GM12878 (cell line): ENCODE measurements at regions not wholly inside any gene's neighbourhood (a gene's known extent, or its start where the extent isn't known, plus 50 kb on each side); places are given as distances from the start of the nearest gene placed in this dataset.

Experiments
- ATAC-seq: fragments of 200-7000 bp; cut with Tn5 transposase; 3 replicates; pipeline ENCODE4 v1.9.1; 2020; ENCODE audit warnings: mild to moderate bottlenecking, moderate library complexity
- BruUV-seq: library from RNA; stranded (reverse); fragments of 400-500 nt; replicated peaks from 2 replicates; lab custom pipeline; 2021; lab: Mats Ljungman, UMichigan
- CTCF ChIA-PET: fragments of 300-600 bp; sonication (Branson Sonifier 250); formaldehyde crosslinking; extraction: SDS; loops from one replicate; lab custom pipeline; 2021; ENCODE audit warnings: inconsistent platforms; lab: Yijun Ruan, JAX
- POLR2A ChIA-PET: fragments of 350-600 bp; formaldehyde crosslinking; extraction: SDS; loops from one replicate; lab custom pipeline; 2021; ENCODE audit warnings: inconsistent platforms; lab: Charles Lee
- RAD21 ChIA-PET: fragments of 300-600 bp; sonication (Branson Sonifier 250); formaldehyde crosslinking; loops from one replicate; lab custom pipeline; 2023; ENCODE audit warnings: antibody characterized with exemption; ENCODE audit not compliant: unreplicated experiment; lab: Charles Lee
- SMC1A ChIA-PET: fragments of 300-600 bp; sonication (Branson Sonifier 250); formaldehyde crosslinking; loops from one replicate; lab custom pipeline; 2023; ENCODE audit not compliant: unreplicated experiment, uncharacterized antibody; lab: Charles Lee
- DNase-seq: peaks from one replicate; pipeline ENCODE4 v3.0.0-alpha.2; 2011; ENCODE audit warnings: low read depth, low spot score
- FAIRE-seq: peaks from 3 replicates; lab custom pipeline; 2011; peaks lifted over from hg19 to GRCh38; lab: Jason Lieb, UNC
- H2AFZ ChIP-seq: 2 replicates; pipeline ENCODE4 v1.6.0; 2011; ENCODE audit warnings: low read depth, low read length, control low read depth; ENCODE audit not compliant: control insufficient read depth
- H3K27ac ChIP-seq: 2 replicates; pipeline ENCODE4 v1.5.1; 2011; ENCODE audit warnings: control low read depth; ENCODE audit not compliant: control insufficient read depth, insufficient read depth
- H3K27me3 ChIP-seq, 2 experiments: replicated peaks in 1 of 2; 2 replicates each; pipeline versions ENCODE4 v1.6.0 to v1.6.1; 2011; ENCODE audit warnings: low read length in 1 of 2; ENCODE audit not compliant: control insufficient read depth in 2 of 2, insufficient read depth in 2 of 2
- H3K36me3 ChIP-seq, 2 experiments: 2 replicates each; pipeline ENCODE4 v1.5.1; 2011; ENCODE audit warnings: low read length in 1 of 2; ENCODE audit not compliant: control insufficient read depth in 2 of 2, insufficient read depth in 2 of 2
- H3K4me1 ChIP-seq: 2 replicates; pipeline ENCODE4 v1.6.1; 2011; ENCODE audit warnings: mild to moderate bottlenecking, low read length, moderate library complexity, mixed read lengths; ENCODE audit not compliant: control insufficient read depth, insufficient read depth
- H3K4me2 ChIP-seq: 2 replicates; pipeline ENCODE4 v1.6.0; 2011; ENCODE audit warnings: control low read depth; ENCODE audit not compliant: control insufficient read depth, insufficient read depth
- H3K4me3 ChIP-seq: fragments of 200-600 bp; sonication (generic); 2 replicates; pipeline ENCODE4 v1.5.1; 2016
- H3K79me2 ChIP-seq: 2 replicates; pipeline ENCODE4 v1.6.0; 2011; ENCODE audit warnings: low read length; ENCODE audit not compliant: control insufficient read depth, insufficient read depth
- H3K9ac ChIP-seq: 2 replicates; pipeline ENCODE4 v1.8.0; 2011; ENCODE audit warnings: low read length, control low read depth, mixed read lengths; ENCODE audit not compliant: control insufficient read depth, insufficient read depth
- H3K9me3 ChIP-seq: replicated peaks from 3 replicates; pipeline ENCODE4 v1.5.1; 2011; ENCODE audit warnings: mild to moderate bottlenecking, low read length; ENCODE audit not compliant: control insufficient read depth, insufficient read depth
- H4K20me1 ChIP-seq: 2 replicates; pipeline ENCODE4 v1.6.0; 2011; ENCODE audit not compliant: control insufficient read depth, insufficient read depth
- CHD1 ChIP-seq: IDR thresholded peaks from 2 replicates; pipeline ENCODE4 v1.6.1; 2012; ENCODE audit warnings: low read depth, low read length, improper control_type of control experiment
- EED ChIP-seq: sonication (generic); IDR thresholded peaks from 2 replicates; pipeline ENCODE4 v1.6.1; 2016; ENCODE audit warnings: antibody characterized with exemption, low read depth
- ESRRA ChIP-seq: IDR thresholded peaks from 2 replicates; pipeline ENCODE4 v1.6.1; 2012; ENCODE audit warnings: mild to moderate bottlenecking, low read length, improper control_type of control experiment
- IKZF1 ChIP-seq: fragments of 450-650 bp; conservative IDR thresholded peaks from 2 replicates; pipeline ENCODE4 v1.6.1; 2017; ENCODE audit warnings: antibody characterized with exemption, mild to moderate bottlenecking
- NFIC ChIP-seq: IDR thresholded peaks from 2 replicates; pipeline ENCODE4 v1.6.1; 2012; ENCODE audit warnings: low read depth, mild to moderate bottlenecking, inconsistent platforms, low read length, moderate library complexity
- NR2C1 ChIP-seq: fragments of 450-650 bp; IDR thresholded peaks from 2 replicates; pipeline ENCODE4 v1.6.1; 2017; ENCODE audit warnings: antibody characterized with exemption, mild to moderate bottlenecking, moderate library complexity
- NRF1 ChIP-seq: conservative IDR thresholded peaks from 2 replicates; pipeline ENCODE4 v1.6.1; 2011; ENCODE audit warnings: mild to moderate bottlenecking, low read depth, low read length, improper control_type of control experiment
- PBX3 ChIP-seq: IDR thresholded peaks from 2 replicates; pipeline ENCODE4 v1.6.1; 2011; ENCODE audit warnings: mild to moderate bottlenecking, low read depth, low read length, moderate library complexity; ENCODE audit not compliant: insufficient replicate concordance
- TCF3 ChIP-seq: IDR thresholded peaks from 2 replicates; pipeline ENCODE4 v1.6.1; 2012; ENCODE audit warnings: low read depth, mild to moderate bottlenecking, low read length, borderline replicate concordance; ENCODE audit not compliant: insufficient read depth
- ZNF622 ChIP-seq: fragments of 450-650 bp; IDR thresholded peaks from 2 replicates; pipeline ENCODE4 v1.6.1; 2017; ENCODE audit warnings: mild to moderate bottlenecking, inconsistent platforms
- WGBS: methylation state at CpG from one replicate; pipeline ENCODE4 v1.1.6; 2016; ENCODE audit warnings: low lambda C conversion rate; ENCODE audit not compliant: insufficient replicate concordance, insufficient coverage; ENCODE audit errors: missing lambda C conversion rate; 5-methylcytosine and 5-hydroxymethylcytosine counted together
- in situ Hi-C: fragments of 300-500 bp; cut with MboI; formaldehyde crosslinking; loops from 9 replicates; pipeline ENCODE4 v1.14.3; 2018; ENCODE audit warnings: mixed read lengths
- intact Hi-C: fragments of 100-400 bp; cut with micrococcal nuclease; formaldehyde crosslinking; loops from one replicate; pipeline ENCODE4 v1.14.2; 2022; ENCODE audit not compliant: unreplicated experiment
- TF ChIP-seq, protein P1 (sequence below): fragments of 450-650 bp; IDR thresholded peaks from 2 replicates; pipeline ENCODE4 v1.6.1; 2018; ENCODE audit warnings: mild to moderate bottlenecking, low read depth, moderate library complexity; ENCODE audit not compliant: partially characterized antibody
- TF ChIP-seq, protein P2 (sequence below): IDR thresholded peaks from 2 replicates; pipeline ENCODE4 v1.6.1; 2011; ENCODE audit warnings: borderline replicate concordance, low read depth, mild to moderate bottlenecking, moderate library complexity, low read length; ENCODE audit not compliant: insufficient read depth, poor library complexity, severe bottlenecking

- FAIRE-seq (no peak), ATAC-seq (no peak), DNase-seq (no peak)
- Histone ChIP-seq H3K4me2 (no peak overlapping the region), H3K4me1 (no peaks in the 10 kb centered on the region), H3K9ac (no peak overlapping the region), H3K27ac (no peak overlapping the region), H3K9me3 (peaks cover 2% of the 10 kb centered on the region; the same call in 1 of the 3 replicates), H3K79me2 (no peaks in the 10 kb centered on the region), H2AFZ (no peak overlapping the region), H3K4me3 (no peak overlapping the region), H3K27me3 (no peaks in the 10 kb centered on the region), H3K36me3 (no peaks in the 10 kb centered on the region), H4K20me1 (no peaks in the 10 kb centered on the region)
- no TSS peak for BruUV-seq
- in situ Hi-C loops = no loop called here
- SMC1A ChIA-PET = no interaction called here
- no peak for TF ChIP-seq NRF1
- TF ChIP-seq TCF3 = no peak
- TF ChIP-seq EED = no peak
- TF ChIP-seq CHD1 = no peak
- 10% methylated on average over 2 of the region's 2 CpGs for WGBS
- CTCF ChIA-PET = no interaction called here
- intact Hi-C loops = no loop called here
- RAD21 ChIA-PET = no interaction called here
- POLR2A ChIA-PET = no interaction called here
Measured at GRCh38 chr14:98834119-98834518, 437.9 kb downstream of the BCL11B start.

DNA sequence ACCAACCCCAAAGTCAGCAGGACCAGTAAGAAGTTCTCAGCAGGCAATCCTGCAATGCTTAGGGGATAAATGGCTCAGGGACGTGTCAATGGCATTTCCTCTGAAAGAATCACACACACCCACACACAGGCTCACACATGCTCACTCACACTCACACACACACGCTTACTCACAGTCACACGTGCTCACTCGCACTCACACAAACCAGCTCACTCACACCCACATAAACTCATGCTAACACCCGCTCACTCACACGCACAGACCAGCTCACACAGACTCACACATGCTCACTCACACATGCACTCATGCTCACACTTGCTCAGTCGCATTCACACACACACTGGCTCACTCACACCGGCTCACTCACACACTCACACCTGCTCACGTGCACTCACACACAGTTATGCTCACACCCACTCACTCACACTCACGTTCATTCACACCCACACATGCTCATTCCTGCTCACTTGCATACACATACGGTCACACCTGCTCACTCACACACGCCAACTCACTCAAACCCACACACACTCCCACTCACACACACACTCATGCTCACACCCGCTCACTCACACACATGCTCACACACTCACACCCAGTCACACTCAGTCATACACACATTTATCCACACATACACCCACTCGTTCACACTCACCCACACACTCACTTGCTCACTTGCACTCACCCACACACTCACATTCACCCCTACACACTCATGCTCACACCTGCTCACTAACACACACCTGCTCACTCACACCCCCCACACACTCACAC is 436.8 kb downstream of the BCL11B start:
- Histone ChIP-seq H3K36me3 (no peaks in the 10 kb centered on the region), H3K4me3 (no peak overlapping the region), H2AFZ (no peak overlapping the region), H3K9me3 (peaks cover 2% of the 10 kb centered on the region; the same call in 1 of the 3 replicates), H3K27ac (no peak overlapping the region), H3K9ac (no peak overlapping the region), H3K4me1 (no peaks in the 10 kb centered on the region), H3K79me2 (no peaks in the 10 kb centered on the region), H4K20me1 (no peaks in the 10 kb centered on the region), H3K4me2 (no peak overlapping the region), H3K27me3 (no peaks in the 10 kb centered on the region)
- BruUV-seq = no TSS peak
- intact Hi-C loops = no loop called here
- ATAC-seq (no peak), DNase-seq (no peak), FAIRE-seq (no peak)
- in situ Hi-C loops = no loop called here
- 54% methylated on average over 14 of the region's 14 CpGs for WGBS
- RAD21 ChIA-PET = no interaction called here
- SMC1A ChIA-PET = no interaction called here
- CTCF ChIA-PET = no interaction called here
- POLR2A ChIA-PET = no interaction called here
- TF ChIP-seq IKZF1 (no peak), NFIC (peak; percentile 22; the same call in 1 of the 2 replicates), NRF1 (no peak), NR2C1 (no peak), PBX3 (peak; percentile 46), ZNF622 (no peak), ESRRA (no peak)
- TF ChIP-seq, protein P1, sequence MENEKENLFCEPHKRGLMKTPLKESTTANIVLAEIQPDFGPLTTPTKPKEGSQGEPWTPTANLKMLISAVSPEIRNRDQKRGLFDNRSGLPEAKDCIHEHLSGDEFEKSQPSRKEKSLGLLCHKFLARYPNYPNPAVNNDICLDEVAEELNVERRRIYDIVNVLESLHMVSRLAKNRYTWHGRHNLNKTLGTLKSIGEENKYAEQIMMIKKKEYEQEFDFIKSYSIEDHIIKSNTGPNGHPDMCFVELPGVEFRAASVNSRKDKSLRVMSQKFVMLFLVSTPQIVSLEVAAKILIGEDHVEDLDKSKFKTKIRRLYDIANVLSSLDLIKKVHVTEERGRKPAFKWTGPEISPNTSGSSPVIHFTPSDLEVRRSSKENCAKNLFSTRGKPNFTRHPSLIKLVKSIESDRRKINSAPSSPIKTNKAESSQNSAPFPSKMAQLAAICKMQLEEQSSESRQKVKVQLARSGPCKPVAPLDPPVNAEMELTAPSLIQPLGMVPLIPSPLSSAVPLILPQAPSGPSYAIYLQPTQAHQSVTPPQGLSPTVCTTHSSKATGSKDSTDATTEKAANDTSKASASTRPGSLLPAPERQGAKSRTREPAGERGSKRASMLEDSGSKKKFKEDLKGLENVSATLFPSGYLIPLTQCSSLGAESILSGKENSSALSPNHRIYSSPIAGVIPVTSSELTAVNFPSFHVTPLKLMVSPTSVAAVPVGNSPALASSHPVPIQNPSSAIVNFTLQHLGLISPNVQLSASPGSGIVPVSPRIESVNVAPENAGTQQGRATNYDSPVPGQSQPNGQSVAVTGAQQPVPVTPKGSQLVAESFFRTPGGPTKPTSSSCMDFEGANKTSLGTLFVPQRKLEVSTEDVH = no peak
- TF ChIP-seq, protein P2, sequence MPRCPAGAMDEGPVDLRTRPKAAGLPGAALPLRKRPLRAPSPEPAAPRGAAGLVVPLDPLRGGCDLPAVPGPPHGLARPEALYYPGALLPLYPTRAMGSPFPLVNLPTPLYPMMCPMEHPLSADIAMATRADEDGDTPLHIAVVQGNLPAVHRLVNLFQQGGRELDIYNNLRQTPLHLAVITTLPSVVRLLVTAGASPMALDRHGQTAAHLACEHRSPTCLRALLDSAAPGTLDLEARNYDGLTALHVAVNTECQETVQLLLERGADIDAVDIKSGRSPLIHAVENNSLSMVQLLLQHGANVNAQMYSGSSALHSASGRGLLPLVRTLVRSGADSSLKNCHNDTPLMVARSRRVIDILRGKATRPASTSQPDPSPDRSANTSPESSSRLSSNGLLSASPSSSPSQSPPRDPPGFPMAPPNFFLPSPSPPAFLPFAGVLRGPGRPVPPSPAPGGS = peak; percentile 96
